HG02981 (cell line): ENCODE measurements at regions not wholly inside any gene's neighbourhood (a gene's known extent, or its start where the extent isn't known, plus 50 kb on each side); places are given as distances from the start of the nearest gene placed in this dataset.

ENCODE experiments used
- ATAC-seq: cut with Tn5 transposase; IDR thresholded peaks from one replicate; pipeline ENCODE4 v1.9.1; 2021; ENCODE audit warnings: mild to moderate bottlenecking, moderate library complexity; ENCODE audit not compliant: unreplicated experiment

- ATAC-seq = no peak
Observed at GRCh38 chr16:86087011-86087895, 188.3 kb downstream of the IRF8 start.

DNA sequence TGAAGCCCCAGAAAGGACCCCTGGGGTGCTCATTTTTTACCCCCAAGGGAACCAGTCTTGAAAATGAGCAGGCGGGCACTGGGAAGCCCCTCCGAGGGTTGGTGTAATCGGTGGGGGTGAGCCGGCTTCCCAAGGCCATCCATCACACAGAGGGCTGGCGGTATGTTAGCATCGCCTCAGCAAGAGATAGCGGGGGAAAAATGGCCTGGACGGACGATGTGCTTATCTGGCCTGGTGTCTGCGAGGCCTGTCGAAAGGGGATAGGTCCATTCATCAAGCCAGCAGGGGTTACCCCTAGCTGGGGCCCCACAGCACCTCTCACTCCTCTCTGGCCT is 188.9 kb downstream of the IRF8 start:
- ATAC-seq = no peak

GRCh38 chr16:86088287-86088686 is 189.3 kb downstream of the IRF8 start:
- ATAC-seq = no peak

DNA sequence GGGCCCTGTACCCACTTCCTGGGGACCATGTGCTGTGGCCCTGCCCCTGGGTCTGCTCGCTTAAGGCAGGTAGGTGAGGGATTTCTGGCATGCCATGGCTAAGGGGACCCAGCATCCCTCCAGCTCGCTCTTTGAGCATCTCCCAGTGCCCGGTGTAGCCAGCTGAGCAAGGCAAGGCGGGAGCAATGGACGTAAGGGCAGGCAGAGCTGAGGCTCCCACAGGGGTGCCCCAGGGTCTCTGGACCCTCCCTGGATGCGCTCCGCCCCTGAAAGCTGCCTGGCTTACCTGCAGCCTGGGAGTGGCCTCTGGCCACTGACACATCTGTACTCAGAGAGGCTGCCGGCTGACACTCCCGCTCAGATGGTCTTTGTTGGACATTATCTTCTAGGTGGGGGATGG is 189.9 kb downstream of the IRF8 start:
- ATAC-seq = no peak

DNA sequence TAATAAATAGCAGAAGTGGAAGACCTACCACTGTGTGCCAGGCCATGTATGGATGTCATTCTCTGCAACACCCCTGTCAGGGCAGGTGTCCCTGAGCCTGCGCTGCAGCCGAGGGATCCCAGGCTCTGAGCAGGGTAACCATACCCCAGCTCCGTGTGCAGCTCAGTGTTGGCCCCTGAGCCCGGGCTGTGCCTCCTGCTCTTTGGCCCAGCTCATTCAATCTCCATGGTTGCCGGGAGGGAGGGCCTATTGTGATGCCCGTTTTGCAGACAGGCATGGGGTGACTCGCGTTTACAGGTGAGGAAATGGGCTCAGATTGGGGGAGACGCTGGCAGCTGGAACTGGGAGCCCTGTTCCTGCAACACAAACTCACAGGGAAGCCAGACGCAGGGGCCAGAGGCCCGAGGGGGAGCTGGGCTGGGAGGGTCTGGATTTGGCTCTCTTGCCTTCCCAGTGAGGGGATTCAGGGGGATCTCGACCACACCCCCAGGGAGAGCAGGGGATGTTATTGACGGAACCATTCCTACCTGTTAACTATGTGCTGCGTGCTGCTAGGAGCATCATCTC is 190.5 kb downstream of the IRF8 start:
- ATAC-seq = no peak

DNA sequence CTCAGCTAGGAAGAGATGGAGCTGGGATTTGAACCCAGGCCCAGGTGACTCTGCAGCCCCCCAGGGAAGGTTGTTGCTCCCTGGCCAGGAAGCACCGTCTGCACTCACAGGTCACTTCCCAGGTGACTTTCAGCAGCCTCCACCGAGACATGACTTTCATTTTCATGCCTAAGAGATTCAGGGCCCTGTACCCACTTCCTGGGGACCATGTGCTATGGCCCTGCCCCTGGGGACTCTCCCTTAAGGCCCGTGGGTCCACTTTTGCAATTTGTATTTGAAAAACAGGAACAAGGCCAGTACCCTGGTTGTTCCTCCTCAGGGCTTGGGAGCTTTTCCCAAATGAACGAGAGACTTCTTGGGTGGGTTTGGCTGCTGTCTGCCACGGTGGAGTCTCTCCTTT is 191.0 kb downstream of the IRF8 start:
- ATAC-seq = no peak

- no peak for ATAC-seq
Observed at GRCh38 chr16:86090461-86091170, 191.7 kb downstream of the IRF8 start.

GRCh38 chr16:86091976-86092375 is 193.0 kb downstream of the IRF8 start:
- ATAC-seq = no peak

- no peak for ATAC-seq
Observed at GRCh38 chr16:86092586-86093480, 193.9 kb downstream of the IRF8 start.

DNA sequence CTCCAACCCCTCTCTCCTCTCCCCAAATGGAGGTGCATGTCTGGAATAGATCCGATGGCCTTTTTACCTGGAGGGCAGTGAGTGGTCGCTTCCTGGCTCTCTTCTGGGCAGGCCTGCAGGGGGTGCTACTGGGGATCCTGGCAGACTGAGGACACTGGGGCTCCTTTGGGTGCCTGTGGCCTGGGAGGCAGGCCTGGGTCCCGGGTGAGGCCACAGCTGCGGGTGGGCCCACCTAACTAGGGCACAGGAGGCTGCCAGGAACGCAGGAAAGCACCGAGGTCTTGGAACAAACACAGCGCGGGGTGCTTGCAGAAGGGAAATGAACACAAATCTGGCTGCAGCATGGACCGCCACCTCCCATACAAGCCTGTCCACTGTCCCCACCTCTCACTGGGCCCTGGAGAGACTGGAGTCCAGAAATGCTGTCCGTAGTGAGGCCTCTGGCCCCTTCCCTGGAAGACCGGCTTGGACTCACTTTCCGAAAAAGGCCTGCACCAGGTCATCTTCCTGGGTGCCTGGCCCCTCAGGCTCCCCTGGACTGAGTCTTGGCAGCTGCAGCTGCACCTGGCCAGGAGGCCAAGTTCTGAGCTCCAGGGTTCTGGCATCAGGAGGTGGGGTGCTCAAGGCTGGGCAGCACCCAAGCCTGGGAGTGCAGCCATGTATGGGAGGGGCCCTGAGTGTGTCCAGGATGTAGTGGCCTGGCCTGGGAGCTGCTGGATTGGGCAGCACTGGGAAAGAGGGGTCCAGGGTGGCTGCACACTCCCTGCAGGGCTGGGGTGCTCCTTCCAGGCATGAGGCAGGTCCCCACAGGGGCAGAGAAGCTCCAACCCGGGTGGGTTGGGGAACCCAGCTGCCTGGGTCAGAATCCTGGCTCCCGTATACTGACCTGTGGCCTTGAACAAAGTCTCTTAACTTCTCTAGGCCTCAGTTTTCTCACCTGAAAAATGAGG is 195.1 kb downstream of the IRF8 start:
- no peak for ATAC-seq

DNA sequence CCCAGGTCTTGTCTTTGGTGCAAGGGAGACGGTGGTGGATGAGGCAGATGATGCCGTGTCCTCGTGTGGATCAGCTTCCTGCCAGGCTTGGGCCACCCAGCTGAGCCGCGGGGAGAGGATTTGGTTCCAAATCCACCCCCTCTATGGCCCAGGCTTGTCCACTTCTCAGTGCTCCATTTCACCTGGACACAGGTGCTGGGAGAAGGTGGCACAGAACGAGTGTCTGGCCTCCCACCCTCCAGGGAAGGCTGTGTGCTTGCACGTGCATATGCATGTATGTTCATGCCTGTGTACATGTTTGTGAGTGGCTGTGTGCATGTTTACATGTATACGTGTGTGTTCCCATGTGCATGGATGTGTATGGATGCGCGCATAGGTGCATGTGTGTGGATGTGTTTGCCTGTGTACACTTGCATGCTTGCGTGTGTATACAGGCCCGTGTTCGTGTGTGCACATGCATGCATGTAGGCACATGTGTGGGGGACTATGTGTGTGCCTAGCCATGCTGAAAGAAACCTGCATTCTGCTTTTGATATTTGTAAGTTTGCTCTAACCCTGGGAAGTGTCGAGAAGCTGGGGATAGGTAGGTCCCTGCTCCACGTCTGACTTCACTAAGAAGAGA is 196.3 kb downstream of the IRF8 start:
- no peak for ATAC-seq

DNA sequence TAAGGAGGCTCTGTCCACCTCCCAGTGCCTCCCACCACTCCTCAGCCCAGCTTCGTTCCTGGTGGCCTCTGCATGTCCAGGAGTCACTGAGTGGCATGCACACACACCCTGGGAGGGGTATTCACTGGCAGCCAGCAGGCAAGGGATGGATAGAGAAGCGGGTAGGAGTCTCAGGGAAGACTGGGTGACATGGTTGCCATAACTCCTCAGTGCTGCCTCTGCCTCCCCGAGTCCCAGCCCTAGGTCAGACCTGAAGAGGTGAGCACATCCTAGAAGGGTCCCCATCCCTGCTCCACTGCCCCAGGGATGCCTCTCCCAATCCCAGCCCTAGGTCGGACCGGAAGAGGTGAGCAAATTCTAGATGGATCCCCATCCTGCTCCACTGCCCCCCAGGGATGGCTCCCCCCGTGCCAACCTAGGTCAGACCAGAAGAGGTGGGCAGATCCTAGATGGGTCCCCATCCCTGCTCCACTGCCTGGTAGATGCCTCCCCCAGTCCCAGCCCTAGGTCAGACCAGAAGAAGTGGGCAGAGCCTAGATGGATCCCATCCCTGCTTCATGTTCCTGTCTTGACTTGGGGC is 197.0 kb downstream of the IRF8 start:
- ATAC-seq = no peak

GRCh38 chr16:86096850-86097249 is 197.9 kb downstream of the IRF8 start:
- no peak for ATAC-seq

- ATAC-seq = no peak
Observed at GRCh38 chr16:86099326-86099725, 200.4 kb downstream of the IRF8 start.

DNA sequence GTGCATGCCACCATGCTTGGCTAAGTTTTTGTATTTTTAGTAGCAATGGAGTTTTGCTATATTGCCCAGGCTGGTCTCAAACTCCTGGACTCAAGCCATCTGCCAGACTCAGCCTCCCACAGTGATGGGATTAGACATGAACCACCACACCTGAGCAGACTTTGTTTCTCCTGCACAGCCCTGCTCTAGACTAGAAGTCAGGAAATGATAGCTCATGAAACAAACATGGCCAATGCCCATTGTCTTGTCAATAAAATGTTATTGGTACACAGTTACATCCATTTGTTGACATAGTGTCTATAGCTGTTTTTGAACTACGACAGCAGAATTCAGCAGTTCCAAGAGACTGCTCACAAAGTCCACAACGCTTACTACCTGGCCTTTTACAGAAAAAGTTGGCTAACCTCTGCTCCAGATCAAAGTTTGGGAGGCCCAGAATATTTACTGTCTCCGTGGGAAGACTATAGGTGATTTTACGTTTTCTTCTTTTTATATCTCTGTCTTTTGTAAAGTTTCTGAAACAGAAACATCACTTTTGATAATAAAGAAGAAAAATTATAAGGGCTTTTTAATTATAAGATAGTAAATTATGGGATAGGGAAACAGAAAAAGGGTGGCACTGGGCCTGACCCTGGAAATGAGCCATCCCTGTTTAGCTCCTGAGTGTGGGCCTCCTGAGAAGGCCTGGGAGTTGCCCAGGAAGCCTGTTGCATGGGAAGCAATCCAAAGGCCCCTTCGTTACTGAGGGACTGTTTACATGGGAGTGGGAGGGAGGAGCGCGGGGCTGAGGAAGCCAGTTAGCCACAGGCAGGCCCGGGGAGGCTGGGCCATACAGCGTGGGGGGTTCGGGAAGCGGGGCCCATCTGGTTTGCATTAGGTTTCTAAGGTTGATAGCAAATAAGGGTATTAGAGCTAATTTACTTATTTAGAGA is 201.5 kb downstream of the IRF8 start:
- ATAC-seq = no peak

DNA sequence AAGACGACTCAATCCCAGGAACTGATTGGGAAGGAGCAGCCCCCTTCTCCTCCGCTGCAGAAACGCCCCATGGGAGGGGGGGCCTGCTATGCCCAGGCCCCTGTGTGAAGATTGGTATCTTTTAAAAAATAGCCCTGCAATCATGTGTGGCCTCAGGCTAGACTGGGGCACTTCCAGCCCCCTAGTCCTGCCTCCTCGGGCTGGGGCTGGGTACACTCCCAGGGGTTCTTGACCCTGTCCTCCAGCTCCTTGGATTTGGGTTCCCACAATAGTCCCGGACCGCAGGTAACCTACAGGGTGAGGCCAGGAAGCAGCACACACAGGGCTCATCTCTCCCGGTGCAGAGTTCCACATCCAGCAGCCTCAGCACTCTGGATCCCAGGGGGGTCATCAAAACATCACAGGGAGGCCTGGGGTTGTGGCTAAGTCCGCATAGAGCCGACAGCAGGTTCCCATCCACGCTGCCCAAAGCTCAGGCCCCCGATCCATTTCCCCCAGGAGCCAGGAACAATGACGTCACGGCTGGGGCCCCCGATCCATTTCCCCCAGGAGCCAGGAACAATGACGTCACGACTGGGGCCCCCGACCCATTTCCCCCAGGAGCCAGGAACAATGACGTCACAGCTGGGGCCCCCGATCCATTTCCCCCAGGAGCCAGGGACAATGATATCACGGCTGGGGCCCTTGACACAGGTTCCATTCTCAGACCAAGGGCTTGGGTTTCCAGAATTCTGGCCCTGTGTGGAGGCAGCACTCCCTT is 202.4 kb downstream of the IRF8 start:
- ATAC-seq = no peak

- ATAC-seq = no peak
Observed at GRCh38 chr16:86101897-86102157, 202.9 kb downstream of the IRF8 start.

DNA sequence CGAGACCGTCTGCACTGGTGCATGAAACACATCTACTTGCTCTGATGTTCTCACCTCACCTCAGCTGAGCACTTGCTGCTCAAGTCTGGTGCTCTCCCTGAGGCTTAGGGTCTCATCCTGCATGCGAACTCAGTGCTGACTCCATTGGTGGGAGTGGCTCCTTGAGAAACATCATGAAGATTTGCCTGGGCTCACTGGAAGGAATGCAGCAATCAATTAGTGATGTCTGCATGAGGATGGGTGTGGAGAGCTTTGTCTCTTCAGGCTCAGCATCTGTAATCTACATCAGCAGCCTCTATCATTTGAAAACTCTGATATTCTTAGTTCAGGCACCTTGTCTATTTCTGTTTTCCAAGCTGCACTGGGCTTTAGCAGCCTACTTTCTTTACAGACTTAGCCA is 204.4 kb downstream of the IRF8 start:
- ATAC-seq = no peak
